ELR (cell line): ENCODE measurements at regions not wholly inside any gene's neighbourhood (a gene's known extent, or its start where the extent isn't known, plus 50 kb on each side); places are given as distances from the start of the nearest gene placed in this dataset.
"Not testable (repeated sequence)": the region's sequence is repeated elsewhere in the genome, so short reads cannot be mapped to it uniquely, and the experiment has no call there.

Source experiments
- DNase-seq: peaks from one replicate; pipeline ENCODE4 v3.0.0-alpha.2; 2015; ENCODE audit warnings: low read depth

- no peak for DNase-seq
Observed at GRCh38 chr6:15096894-15097837, 148.7 kb upstream of the JARID2 start.

- no peak for DNase-seq
Observed at GRCh38 chr6:15101130-15101529, 144.7 kb upstream of the JARID2 start.

- DNase-seq: no peak
Observed at GRCh38 chr6:15102241-15102640, 143.6 kb upstream of the JARID2 start.

GRCh38 chr6:15106958-15107643 lies 138.8 kb upstream of the JARID2 start:
- DNase-seq: no peak

- no peak for DNase-seq
Observed at GRCh38 chr6:15107644-15108382, 138.1 kb upstream of the JARID2 start.

- DNase-seq: no peak
Observed at GRCh38 chr6:15108383-15108715, 137.5 kb upstream of the JARID2 start.

- DNase-seq: no peak
Observed at GRCh38 chr6:15109338-15110090, 136.4 kb upstream of the JARID2 start.

GRCh38 chr6:15110726-15111354 lies 135.0 kb upstream of the JARID2 start:
- no peak for DNase-seq

GRCh38 chr6:15111576-15111975 lies 134.3 kb upstream of the JARID2 start:
- not testable (repeated sequence) for DNase-seq

- no peak for DNase-seq
Observed at GRCh38 chr6:15113587-15113986, 132.3 kb upstream of the JARID2 start.

- no peak for DNase-seq
Observed at GRCh38 chr6:15114061-15114460, 131.8 kb upstream of the JARID2 start.

- DNase-seq: no peak
Observed at GRCh38 chr6:15116889-15117288, 129.0 kb upstream of the JARID2 start.

GRCh38 chr6:15121443-15121842 lies 124.4 kb upstream of the JARID2 start:
- no peak for DNase-seq

- DNase-seq: no peak
Observed at GRCh38 chr6:15121977-15122550, 123.8 kb upstream of the JARID2 start.

- no peak for DNase-seq
Observed at GRCh38 chr6:15129887-15130286, 116.0 kb upstream of the JARID2 start.

- DNase-seq: no peak
Observed at GRCh38 chr6:15131234-15131633, 114.6 kb upstream of the JARID2 start.

GRCh38 chr6:15131651-15132061 lies 114.2 kb upstream of the JARID2 start:
- no peak for DNase-seq

- no peak for DNase-seq
Observed at GRCh38 chr6:15132167-15132566, 113.7 kb upstream of the JARID2 start.

GRCh38 chr6:15132854-15133670 lies 112.8 kb upstream of the JARID2 start:
- peak; percentile 97 for DNase-seq

- no peak for DNase-seq
Observed at GRCh38 chr6:15137086-15137485, 108.8 kb upstream of the JARID2 start.
